SK-N-SH treated with all-trans-retinoic acid at 6 μM for 48 hours (cell line): ENCODE measurements at regions not wholly inside any gene's neighbourhood (a gene's known extent, or its start where the extent isn't known, plus 50 kb on each side); places are given as distances from the start of the nearest gene placed in this dataset.

Source experiments
- ATAC-seq: fragments of 200-7000 bp; cut with Tn5 transposase; 3 replicates; pipeline ENCODE4 v1.9.1; 2020; ENCODE audit warnings: mild to moderate bottlenecking, moderate library complexity
- ARNTL ChIP-seq: fragments of 450-650 bp; formaldehyde crosslinking; IDR thresholded peaks from 2 replicates; pipeline ENCODE4 v1.5.0; 2020; ENCODE audit warnings: low read depth, mild to moderate bottlenecking, moderate library complexity, borderline replicate concordance
- BACH2 ChIP-seq: fragments of 250-450 bp; sonication (Bioruptor Pico); IDR thresholded peaks from 2 replicates; pipeline ENCODE4 v1.9.0; 2021; ENCODE audit warnings: mild to moderate bottlenecking, borderline replicate concordance
- CSDC2 ChIP-seq: fragments of 250-450 bp; sonication (Bioruptor Pico); IDR thresholded peaks from 2 replicates; pipeline ENCODE4 v1.5.0; 2020; ENCODE audit warnings: mild to moderate bottlenecking, moderate library complexity
- OSR1 ChIP-seq: fragments of 250-450 bp; sonication (Bioruptor Pico); IDR thresholded peaks from 2 replicates; pipeline ENCODE4 v1.8.0; 2022; ENCODE audit warnings: moderate library complexity, mild to moderate bottlenecking, inconsistent platforms
- RARB ChIP-seq: fragments of 250-450 bp; sonication (Bioruptor Pico); IDR thresholded peaks from 2 replicates; pipeline ENCODE4 v1.8.0; 2021; ENCODE audit warnings: mild to moderate bottlenecking, moderate library complexity
- SNAI2 ChIP-seq: fragments of 250-450 bp; sonication (Bioruptor Pico); IDR thresholded peaks from 2 replicates; pipeline ENCODE4 v1.5.0; 2020; ENCODE audit warnings: mild to moderate bottlenecking, moderate library complexity
- TCF4 ChIP-seq: fragments of 250-450 bp; sonication (Bioruptor Pico); IDR thresholded peaks from 2 replicates; pipeline ENCODE4 v1.8.0; 2021; ENCODE audit warnings: mild to moderate bottlenecking, moderate library complexity, borderline replicate concordance
- ZC3H10 ChIP-seq: fragments of 250-450 bp; sonication (Bioruptor Pico); IDR thresholded peaks from 2 replicates; pipeline ENCODE4 v1.5.1; 2021; ENCODE audit warnings: mild to moderate bottlenecking, moderate library complexity
- ZFP3 ChIP-seq: fragments of 250-450 bp; sonication (Bioruptor Pico); IDR thresholded peaks from 2 replicates; pipeline ENCODE4 v1.5.0; 2020; ENCODE audit warnings: mild to moderate bottlenecking, moderate library complexity
- ZFP30 ChIP-seq: fragments of 450-650 bp; formaldehyde crosslinking; IDR thresholded peaks from 2 replicates; pipeline ENCODE4 v1.5.0; 2022; ENCODE audit warnings: mild to moderate bottlenecking, moderate library complexity
- ZNF565 ChIP-seq: fragments of 450-650 bp; formaldehyde crosslinking; conservative IDR thresholded peaks from 2 replicates; pipeline ENCODE4 v1.5.0; 2020; ENCODE audit warnings: low read depth, mild to moderate bottlenecking, moderate library complexity
- ZNF70 ChIP-seq: fragments of 450-650 bp; formaldehyde crosslinking; IDR thresholded peaks from 2 replicates; pipeline ENCODE4 v1.5.0; 2020; ENCODE audit warnings: mild to moderate bottlenecking, moderate library complexity
- ZNF8 ChIP-seq: fragments of 450-650 bp; formaldehyde crosslinking; IDR thresholded peaks from 2 replicates; pipeline ENCODE4 v1.5.0; 2020; ENCODE audit warnings: mild to moderate bottlenecking, moderate library complexity
- TF ChIP-seq, protein P1 (sequence below): fragments of 250-450 bp; sonication (Bioruptor Pico); IDR thresholded peaks from 2 replicates; pipeline ENCODE4 v1.5.1; 2020; ENCODE audit warnings: low read depth, mild to moderate bottlenecking, moderate library complexity
- TF ChIP-seq, protein P2 (sequence below): fragments of 250-450 bp; sonication (Bioruptor Pico); IDR thresholded peaks from 2 replicates; pipeline ENCODE4 v1.5.1; 2021; ENCODE audit warnings: mild to moderate bottlenecking, moderate library complexity
- TF ChIP-seq, protein P3 (sequence below): fragments of 250-450 bp; sonication (Bioruptor Pico); IDR thresholded peaks from 2 replicates; pipeline ENCODE4 v1.8.0; 2020; ENCODE audit warnings: mild to moderate bottlenecking, moderate library complexity, borderline replicate concordance
- TF ChIP-seq, protein P4 (sequence below): fragments of 250-450 bp; sonication (Bioruptor Pico); IDR thresholded peaks from 2 replicates; pipeline ENCODE4 v1.5.0; 2020; ENCODE audit warnings: mild to moderate bottlenecking, moderate library complexity
- TF ChIP-seq, protein P5 (sequence below): fragments of 250-450 bp; sonication (Bioruptor Pico); IDR thresholded peaks from 2 replicates; pipeline ENCODE4 v1.8.0; 2021; ENCODE audit warnings: low read depth, mild to moderate bottlenecking, moderate library complexity, borderline replicate concordance

DNA sequence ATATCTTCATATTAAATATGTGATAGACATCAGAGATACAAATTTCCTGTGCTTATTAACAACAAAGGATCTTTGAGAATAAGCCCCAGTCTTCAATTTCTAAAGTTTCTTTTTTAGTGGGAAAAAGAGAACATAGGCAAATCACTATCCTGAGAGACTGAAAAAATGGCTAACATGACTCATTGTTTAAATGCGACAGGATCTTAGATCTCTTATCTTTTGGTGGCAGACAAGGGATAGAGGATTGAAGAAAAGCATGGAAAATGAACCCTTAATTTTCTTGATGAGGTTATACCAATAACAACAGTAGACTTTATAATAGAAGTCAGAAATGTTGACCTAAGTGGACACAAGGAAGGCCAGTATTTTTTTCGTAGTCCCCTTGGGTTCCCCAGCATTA is 178.6 kb upstream of the MAP3K7 start (continued):
- TF ChIP-seq, protein P1, sequence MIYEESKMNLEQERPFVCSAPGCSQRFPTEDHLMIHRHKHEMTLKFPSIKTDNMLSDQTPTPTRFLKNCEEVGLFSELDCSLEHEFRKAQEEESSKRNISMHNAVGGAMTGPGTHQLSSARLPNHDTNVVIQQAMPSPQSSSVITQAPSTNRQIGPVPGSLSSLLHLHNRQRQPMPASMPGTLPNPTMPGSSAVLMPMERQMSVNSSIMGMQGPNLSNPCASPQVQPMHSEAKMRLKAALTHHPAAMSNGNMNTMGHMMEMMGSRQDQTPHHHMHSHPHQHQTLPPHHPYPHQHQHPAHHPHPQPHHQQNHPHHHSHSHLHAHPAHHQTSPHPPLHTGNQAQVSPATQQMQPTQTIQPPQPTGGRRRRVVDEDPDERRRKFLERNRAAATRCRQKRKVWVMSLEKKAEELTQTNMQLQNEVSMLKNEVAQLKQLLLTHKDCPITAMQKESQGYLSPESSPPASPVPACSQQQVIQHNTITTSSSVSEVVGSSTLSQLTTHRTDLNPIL (CRISPR knock-in tag) = no peak
- TF ChIP-seq, protein P2, sequence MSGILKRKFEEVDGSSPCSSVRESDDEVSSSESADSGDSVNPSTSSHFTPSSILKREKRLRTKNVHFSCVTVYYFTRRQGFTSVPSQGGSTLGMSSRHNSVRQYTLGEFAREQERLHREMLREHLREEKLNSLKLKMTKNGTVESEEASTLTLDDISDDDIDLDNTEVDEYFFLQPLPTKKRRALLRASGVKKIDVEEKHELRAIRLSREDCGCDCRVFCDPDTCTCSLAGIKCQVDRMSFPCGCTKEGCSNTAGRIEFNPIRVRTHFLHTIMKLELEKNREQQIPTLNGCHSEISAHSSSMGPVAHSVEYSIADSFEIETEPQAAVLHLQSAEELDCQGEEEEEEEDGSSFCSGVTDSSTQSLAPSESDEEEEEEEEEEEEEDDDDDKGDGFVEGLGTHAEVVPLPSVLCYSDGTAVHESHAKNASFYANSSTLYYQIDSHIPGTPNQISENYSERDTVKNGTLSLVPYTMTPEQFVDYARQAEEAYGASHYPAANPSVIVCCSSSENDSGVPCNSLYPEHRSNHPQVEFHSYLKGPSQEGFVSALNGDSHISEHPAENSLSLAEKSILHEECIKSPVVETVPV (CRISPR knock-in tag) = no peak
- no peak for TF ChIP-seq SNAI2 (CRISPR knock-in tag)

DNA sequence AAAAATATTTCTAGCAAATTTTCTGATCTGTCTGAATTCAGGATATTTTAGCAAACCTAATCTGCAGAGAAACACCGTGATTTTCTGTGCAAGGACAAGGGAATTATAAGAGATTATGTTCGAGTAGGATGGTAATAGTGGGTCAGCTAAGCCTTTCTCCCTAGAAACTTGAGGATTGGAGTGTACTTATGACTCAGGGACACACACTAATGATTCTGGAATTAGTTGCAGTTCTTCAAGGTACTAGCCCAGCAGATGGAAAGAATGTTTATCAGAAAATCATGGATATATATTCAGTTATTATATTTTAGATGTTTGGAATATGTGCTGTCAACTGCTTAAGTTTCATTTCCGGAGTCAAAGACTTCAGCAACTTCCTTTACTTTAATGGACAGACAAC is 177.1 kb upstream of the MAP3K7 start:
- TF ChIP-seq ZNF8 (CRISPR knock-in tag) (no peak), BACH2 (no peak), ZC3H10 (CRISPR knock-in tag) (no peak), ZNF70 (CRISPR knock-in tag) (no peak), ZFP30 (CRISPR knock-in tag) (no peak), RARB (CRISPR knock-in tag) (no peak), TCF4 (CRISPR knock-in tag) (no peak), SNAI2 (CRISPR knock-in tag) (no peak), OSR1 (CRISPR knock-in tag) (no peak), ZFP3 (CRISPR knock-in tag) (no peak), ARNTL (no peak), CSDC2 (no peak)
- TF ChIP-seq, protein P3, sequence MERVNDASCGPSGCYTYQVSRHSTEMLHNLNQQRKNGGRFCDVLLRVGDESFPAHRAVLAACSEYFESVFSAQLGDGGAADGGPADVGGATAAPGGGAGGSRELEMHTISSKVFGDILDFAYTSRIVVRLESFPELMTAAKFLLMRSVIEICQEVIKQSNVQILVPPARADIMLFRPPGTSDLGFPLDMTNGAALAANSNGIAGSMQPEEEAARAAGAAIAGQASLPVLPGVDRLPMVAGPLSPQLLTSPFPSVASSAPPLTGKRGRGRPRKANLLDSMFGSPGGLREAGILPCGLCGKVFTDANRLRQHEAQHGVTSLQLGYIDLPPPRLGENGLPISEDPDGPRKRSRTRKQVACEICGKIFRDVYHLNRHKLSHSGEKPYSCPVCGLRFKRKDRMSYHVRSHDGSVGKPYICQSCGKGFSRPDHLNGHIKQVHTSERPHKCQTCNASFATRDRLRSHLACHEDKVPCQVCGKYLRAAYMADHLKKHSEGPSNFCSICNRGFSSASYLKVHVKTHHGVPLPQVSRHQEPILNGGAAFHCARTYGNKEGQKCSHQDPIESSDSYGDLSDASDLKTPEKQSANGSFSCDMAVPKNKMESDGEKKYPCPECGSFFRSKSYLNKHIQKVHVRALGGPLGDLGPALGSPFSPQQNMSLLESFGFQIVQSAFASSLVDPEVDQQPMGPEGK (CRISPR knock-in tag) = no peak
- TF ChIP-seq, protein P1 (CRISPR knock-in tag) = no peak
- TF ChIP-seq, protein P4, sequence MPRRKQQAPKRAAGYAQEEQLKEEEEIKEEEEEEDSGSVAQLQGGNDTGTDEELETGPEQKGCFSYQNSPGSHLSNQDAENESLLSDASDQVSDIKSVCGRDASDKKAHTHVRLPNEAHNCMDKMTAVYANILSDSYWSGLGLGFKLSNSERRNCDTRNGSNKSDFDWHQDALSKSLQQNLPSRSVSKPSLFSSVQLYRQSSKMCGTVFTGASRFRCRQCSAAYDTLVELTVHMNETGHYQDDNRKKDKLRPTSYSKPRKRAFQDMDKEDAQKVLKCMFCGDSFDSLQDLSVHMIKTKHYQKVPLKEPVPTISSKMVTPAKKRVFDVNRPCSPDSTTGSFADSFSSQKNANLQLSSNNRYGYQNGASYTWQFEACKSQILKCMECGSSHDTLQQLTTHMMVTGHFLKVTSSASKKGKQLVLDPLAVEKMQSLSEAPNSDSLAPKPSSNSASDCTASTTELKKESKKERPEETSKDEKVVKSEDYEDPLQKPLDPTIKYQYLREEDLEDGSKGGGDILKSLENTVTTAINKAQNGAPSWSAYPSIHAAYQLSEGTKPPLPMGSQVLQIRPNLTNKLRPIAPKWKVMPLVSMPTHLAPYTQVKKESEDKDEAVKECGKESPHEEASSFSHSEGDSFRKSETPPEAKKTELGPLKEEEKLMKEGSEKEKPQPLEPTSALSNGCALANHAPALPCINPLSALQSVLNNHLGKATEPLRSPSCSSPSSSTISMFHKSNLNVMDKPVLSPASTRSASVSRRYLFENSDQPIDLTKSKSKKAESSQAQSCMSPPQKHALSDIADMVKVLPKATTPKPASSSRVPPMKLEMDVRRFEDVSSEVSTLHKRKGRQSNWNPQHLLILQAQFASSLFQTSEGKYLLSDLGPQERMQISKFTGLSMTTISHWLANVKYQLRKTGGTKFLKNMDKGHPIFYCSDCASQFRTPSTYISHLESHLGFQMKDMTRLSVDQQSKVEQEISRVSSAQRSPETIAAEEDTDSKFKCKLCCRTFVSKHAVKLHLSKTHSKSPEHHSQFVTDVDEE (CRISPR knock-in tag) = no peak
- ATAC-seq = peak; percentile 78

DNA sequence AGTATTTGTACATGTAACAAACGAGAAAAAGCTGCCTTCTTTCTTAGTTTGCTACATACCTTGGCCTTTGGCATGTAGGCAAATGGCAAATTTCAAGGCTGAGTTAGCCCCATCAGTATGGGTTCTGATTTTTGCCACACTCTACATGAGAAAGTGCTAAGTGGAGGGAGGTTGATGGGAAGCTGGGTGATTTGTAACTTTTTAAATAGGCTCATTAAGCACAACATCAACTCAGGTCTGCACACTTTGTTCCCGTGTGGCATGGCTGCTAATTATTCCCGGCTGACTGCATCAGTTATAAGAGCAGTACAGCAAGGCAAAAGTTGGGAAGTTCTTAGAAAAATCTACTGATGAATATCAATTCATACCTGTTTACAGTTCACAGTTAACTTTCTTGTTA is 172.8 kb upstream of the MAP3K7 start:
- ATAC-seq = no peak
- TF ChIP-seq ZNF565 (no peak), TCF4 (CRISPR knock-in tag) (no peak), RARB (CRISPR knock-in tag) (no peak)
- TF ChIP-seq, protein P5, sequence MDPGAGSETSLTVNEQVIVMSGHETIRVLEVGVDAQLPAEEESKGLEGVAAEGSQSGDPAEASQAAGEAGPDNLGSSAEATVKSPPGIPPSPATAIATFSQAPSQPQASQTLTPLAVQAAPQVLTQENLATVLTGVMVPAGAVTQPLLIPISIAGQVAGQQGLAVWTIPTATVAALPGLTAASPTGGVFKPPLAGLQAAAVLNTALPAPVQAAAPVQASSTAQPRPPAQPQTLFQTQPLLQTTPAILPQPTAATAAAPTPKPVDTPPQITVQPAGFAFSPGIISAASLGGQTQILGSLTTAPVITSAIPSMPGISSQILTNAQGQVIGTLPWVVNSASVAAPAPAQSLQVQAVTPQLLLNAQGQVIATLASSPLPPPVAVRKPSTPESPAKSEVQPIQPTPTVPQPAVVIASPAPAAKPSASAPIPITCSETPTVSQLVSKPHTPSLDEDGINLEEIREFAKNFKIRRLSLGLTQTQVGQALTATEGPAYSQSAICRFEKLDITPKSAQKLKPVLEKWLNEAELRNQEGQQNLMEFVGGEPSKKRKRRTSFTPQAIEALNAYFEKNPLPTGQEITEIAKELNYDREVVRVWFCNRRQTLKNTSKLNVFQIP (CRISPR knock-in tag) = no peak
- TF ChIP-seq, all 23 proteins: peak for 0

DNA sequence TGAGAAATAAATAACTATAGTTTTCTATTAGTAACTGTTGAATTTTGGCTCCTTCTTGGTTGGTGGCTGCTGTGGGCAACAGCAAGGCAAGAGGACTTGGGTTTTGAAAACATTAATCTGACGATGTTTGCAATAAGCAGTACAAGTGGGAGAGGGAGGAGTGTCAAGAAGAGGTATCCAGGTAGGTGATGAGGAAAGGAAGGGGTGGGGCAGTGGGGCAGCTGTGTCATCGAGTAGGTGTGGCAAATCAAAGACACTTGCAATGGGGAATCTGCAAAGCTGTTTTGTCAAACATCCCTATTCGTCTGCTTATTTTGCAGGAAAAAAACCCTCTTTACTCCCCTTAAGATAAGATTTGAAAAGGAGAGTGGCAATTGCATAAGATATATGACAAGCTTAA is 171.9 kb upstream of the MAP3K7 start:
- TF ChIP-seq, protein P3 (CRISPR knock-in tag) = no peak
- no peak for TF ChIP-seq CSDC2
- ATAC-seq = no peak
